ENCODE measurements at regions not wholly inside any gene's neighbourhood (a gene's known extent, or its start where the extent isn't known, plus 50 kb on each side); places are given as distances from the start of the nearest gene placed in this dataset.

- H3K27me3 ChIP-seq (ENCODE audit: control insufficient read depth in 2 of 2, insufficient read depth in 1 of 2, low read length in 1 of 2): no peaks in the 10 kb centered on the region
- 96% methylated on average over 9 of the region's 9 CpGs for WGBS
- DNase-seq (ENCODE audit: low read depth in 6 of 9, low spot score in 9 of 9): no peak
These were observed 71.5 kb upstream of the CTDP1 start for GRCh38 chr18:79608069-79608468.

DNA sequence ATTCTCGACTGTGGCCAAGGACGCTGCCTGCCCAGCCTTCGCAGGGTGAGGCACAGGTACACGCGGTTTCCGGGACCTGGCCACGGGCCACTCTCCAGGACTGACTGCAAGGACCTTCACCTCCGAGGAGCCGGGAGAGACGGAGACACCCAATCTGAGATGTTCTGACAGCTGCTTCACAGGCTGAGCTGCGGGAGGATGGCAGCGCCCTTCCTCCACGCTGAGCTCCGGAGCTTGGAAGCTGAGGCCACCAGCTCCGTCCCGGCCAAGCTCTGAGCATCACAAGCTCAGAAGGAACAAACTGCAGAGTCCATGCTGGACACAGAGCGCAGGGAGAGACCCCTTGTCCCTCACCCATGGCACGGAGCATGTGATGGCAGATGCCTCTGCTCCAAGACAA, 71.1 kb upstream of the CTDP1 start:
- H3K4me1 ChIP-seq (ENCODE audit: control insufficient read depth in 2 of 2, insufficient read depth in 2 of 2, low read length in 2 of 2): peaks cover 0 to 4% of the 10 kb centered on the region in 2 donors

More at GRCh38 chr18:79608069-79608468, 71.5 kb upstream of the CTDP1 start:
- Histone ChIP-seq H3K36me3 (ENCODE audit: control insufficient read depth in 2 of 2, insufficient read depth in 2 of 2, low read length in 1 of 2) (no peaks in the 10 kb centered on the region), H3K4me3 (ENCODE audit: low read length in 2 of 2) (no peak overlapping the region), H3K4me1 (ENCODE audit: control insufficient read depth in 2 of 2, insufficient read depth in 2 of 2, low read length in 2 of 2) (peaks cover 0 to 4% of the 10 kb centered on the region in 2 donors), H3K9me3 (ENCODE audit: control insufficient read depth in 2 of 2, insufficient read depth in 1 of 2, low read length in 1 of 2) (peaks cover 0 to 1% of the 10 kb centered on the region in 2 donors), H3K27ac (ENCODE audit: low read depth in 1 of 2, low read length in 1 of 2) (no peak overlapping the region)

DNA sequence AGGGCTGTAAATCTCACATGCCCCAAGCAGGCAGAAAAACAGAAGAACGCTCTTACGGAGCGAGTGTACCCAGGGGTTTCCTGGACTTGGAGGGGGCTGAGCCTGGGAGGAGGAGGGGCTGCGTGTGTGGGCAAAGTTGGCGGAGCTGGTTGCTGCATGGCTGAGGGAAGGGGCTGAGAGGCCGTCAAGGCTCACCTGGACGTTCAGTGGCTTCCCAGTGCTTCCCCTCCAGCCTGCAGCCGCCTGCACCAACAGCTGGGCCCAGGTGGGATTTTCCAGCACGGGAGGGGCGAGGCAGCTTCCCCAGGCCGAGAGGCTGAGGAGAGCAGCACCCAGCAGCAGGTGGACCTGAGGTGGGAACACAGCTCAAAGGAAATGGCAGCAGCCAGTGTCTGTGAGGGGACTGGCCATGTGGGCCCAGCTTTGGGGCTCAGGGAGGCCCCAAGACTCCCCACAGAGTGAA, 70.6 kb upstream of the CTDP1 start:
- H3K4me3 ChIP-seq (ENCODE audit: low read length in 2 of 2): no peak overlapping the region
- no peaks in the 10 kb centered on the region for H3K27me3 ChIP-seq (ENCODE audit: control insufficient read depth in 2 of 2, insufficient read depth in 1 of 2, low read length in 1 of 2)
- DNase-seq (ENCODE audit: low read depth in 6 of 9, low spot score in 9 of 9): no peak
- 25% methylated on average over 11 of the region's 11 CpGs for WGBS
- no peak overlapping the region for H3K27ac ChIP-seq (ENCODE audit: low read depth in 1 of 2, low read length in 1 of 2)
- peaks cover 0 to 1% of the 10 kb centered on the region in 2 donors for H3K9me3 ChIP-seq (ENCODE audit: control insufficient read depth in 2 of 2, insufficient read depth in 1 of 2, low read length in 1 of 2)
- no peaks in the 10 kb centered on the region for H3K36me3 ChIP-seq (ENCODE audit: control insufficient read depth in 2 of 2, insufficient read depth in 2 of 2, low read length in 1 of 2)
- peaks cover 0 to 4% of the 10 kb centered on the region in 2 donors for H3K4me1 ChIP-seq (ENCODE audit: control insufficient read depth in 2 of 2, insufficient read depth in 2 of 2, low read length in 2 of 2)

More for the DNA sequence above, 71.1 kb upstream of the CTDP1 start:
- no peak overlapping the region for H3K27ac ChIP-seq (ENCODE audit: low read depth in 1 of 2, low read length in 1 of 2)
- peaks cover 0 to 1% of the 10 kb centered on the region in 2 donors for H3K9me3 ChIP-seq (ENCODE audit: control insufficient read depth in 2 of 2, insufficient read depth in 1 of 2, low read length in 1 of 2)
- no peaks in the 10 kb centered on the region for H3K36me3 ChIP-seq (ENCODE audit: control insufficient read depth in 2 of 2, insufficient read depth in 2 of 2, low read length in 1 of 2)
- DNase-seq (ENCODE audit: low read depth in 6 of 9, low spot score in 9 of 9): no peak
- no peaks in the 10 kb centered on the region for H3K27me3 ChIP-seq (ENCODE audit: control insufficient read depth in 2 of 2, insufficient read depth in 1 of 2, low read length in 1 of 2)
- WGBS: 89% methylated on average over 18 of the region's 18 CpGs
- H3K4me3 ChIP-seq (ENCODE audit: low read length in 2 of 2): no peak overlapping the region

- no peaks in the 10 kb centered on the region for H3K36me3 ChIP-seq (ENCODE audit: control insufficient read depth in 2 of 2, insufficient read depth in 2 of 2, low read length in 1 of 2)
- DNase-seq (ENCODE audit: low read depth in 6 of 9, low spot score in 9 of 9): no peak
- H3K27ac ChIP-seq (ENCODE audit: low read depth in 1 of 2, low read length in 1 of 2): no peak overlapping the region
- peaks cover 0 to 4% of the 10 kb centered on the region in 2 donors for H3K4me1 ChIP-seq (ENCODE audit: control insufficient read depth in 2 of 2, insufficient read depth in 2 of 2, low read length in 2 of 2)
- peaks cover 0 to 1% of the 10 kb centered on the region in 2 donors for H3K9me3 ChIP-seq (ENCODE audit: control insufficient read depth in 2 of 2, insufficient read depth in 1 of 2, low read length in 1 of 2)
- H3K4me3 ChIP-seq (ENCODE audit: low read length in 2 of 2): no peak overlapping the region
- WGBS: 93% methylated on average over 16 of the region's 16 CpGs
- no peaks in the 10 kb centered on the region for H3K27me3 ChIP-seq (ENCODE audit: control insufficient read depth in 2 of 2, insufficient read depth in 1 of 2, low read length in 1 of 2)
These were observed 69.7 kb upstream of the CTDP1 start for GRCh38 chr18:79609841-79610281.

GRCh38 chr18:79610461-79611039, 69.1 kb upstream of the CTDP1 start:
- Histone ChIP-seq H3K4me1 (ENCODE audit: control insufficient read depth in 2 of 2, insufficient read depth in 2 of 2, low read length in 2 of 2) (peaks cover 0 to 4% of the 10 kb centered on the region in 2 donors), H3K27me3 (ENCODE audit: control insufficient read depth in 2 of 2, insufficient read depth in 1 of 2, low read length in 1 of 2) (peaks cover 0 to under 1% of the 10 kb centered on the region in 2 donors), H3K36me3 (ENCODE audit: control insufficient read depth in 2 of 2, insufficient read depth in 2 of 2, low read length in 1 of 2) (no peaks in the 10 kb centered on the region), H3K27ac (ENCODE audit: low read depth in 1 of 2, low read length in 1 of 2) (no peak overlapping the region), H3K9me3 (ENCODE audit: control insufficient read depth in 2 of 2, insufficient read depth in 1 of 2, low read length in 1 of 2) (no peaks in the 10 kb centered on the region), H3K4me3 (ENCODE audit: low read length in 2 of 2) (no peak overlapping the region)
- DNase-seq (ENCODE audit: low read depth in 6 of 9, low spot score in 9 of 9): no peak
- WGBS: 95% methylated on average over 23 of the region's 23 CpGs

GRCh38 chr18:79611040-79611681, 68.4 kb upstream of the CTDP1 start:
- DNase-seq (ENCODE audit: low read depth in 6 of 9, low spot score in 9 of 9): no peak
- WGBS: 96% methylated on average over 20 of the region's 20 CpGs

DNA sequence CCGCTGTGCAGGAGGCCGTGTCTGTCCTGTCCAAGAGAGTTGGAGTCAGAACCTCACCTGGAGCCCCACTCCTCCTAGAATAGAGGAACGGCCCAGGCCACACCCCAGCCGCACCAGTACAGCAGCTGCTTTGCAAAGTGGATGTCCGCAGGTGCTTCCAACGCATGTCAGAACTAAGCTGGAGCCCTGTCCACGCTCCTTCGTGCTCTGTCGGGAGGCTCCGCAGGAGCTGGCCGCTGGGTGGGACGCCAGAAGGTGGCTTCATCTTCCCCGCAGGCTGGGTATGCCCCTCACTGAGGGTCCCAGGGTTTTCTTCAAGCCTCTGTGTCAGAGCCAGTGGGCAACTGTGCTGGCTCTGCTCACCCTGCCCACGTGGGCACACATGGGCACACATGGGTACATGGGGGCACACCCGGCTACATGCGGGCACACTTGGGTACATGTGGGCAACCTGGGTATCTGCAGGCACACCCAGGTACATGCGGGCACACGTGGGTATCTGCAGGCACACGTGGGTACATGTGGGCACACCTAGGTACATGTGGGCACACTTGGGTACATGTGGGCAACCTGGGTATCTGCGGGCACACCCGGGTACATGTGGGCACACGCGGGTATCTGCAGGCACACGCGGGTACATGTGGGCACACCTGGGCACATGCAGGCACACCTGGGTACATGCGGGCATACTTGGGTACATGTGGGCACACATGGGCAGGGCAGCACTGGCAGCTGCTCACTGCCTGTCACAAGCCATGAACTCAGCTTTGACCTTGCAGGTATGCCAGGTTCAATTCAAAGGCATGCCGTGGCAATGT, 67.1 kb upstream of the CTDP1 start:
- H3K27ac ChIP-seq (ENCODE audit: low read depth in 1 of 2, low read length in 1 of 2): no peak overlapping the region
- peaks cover 0 to 2% of the 10 kb centered on the region in 2 donors for H3K9me3 ChIP-seq (ENCODE audit: control insufficient read depth in 2 of 2, insufficient read depth in 1 of 2, low read length in 1 of 2)
- no peak for DNase-seq (ENCODE audit: low read depth in 6 of 9, low spot score in 9 of 9)
- H3K4me3 ChIP-seq (ENCODE audit: low read length in 2 of 2): no peak overlapping the region
- WGBS: 96% methylated on average over 27 of the region's 27 CpGs
- no peaks in the 10 kb centered on the region for H3K36me3 ChIP-seq (ENCODE audit: control insufficient read depth in 2 of 2, insufficient read depth in 2 of 2, low read length in 1 of 2)
- peaks cover 0 to 4% of the 10 kb centered on the region in 2 donors for H3K4me1 ChIP-seq (ENCODE audit: control insufficient read depth in 2 of 2, insufficient read depth in 2 of 2, low read length in 2 of 2)
- H3K27me3 ChIP-seq (ENCODE audit: control insufficient read depth in 2 of 2, insufficient read depth in 1 of 2, low read length in 1 of 2): peaks cover 3 to 10% of the 10 kb centered on the region in 2 donors

More at GRCh38 chr18:79611040-79611681, 68.4 kb upstream of the CTDP1 start:
- Histone ChIP-seq H3K36me3 (ENCODE audit: control insufficient read depth in 2 of 2, insufficient read depth in 2 of 2, low read length in 1 of 2) (no peaks in the 10 kb centered on the region), H3K27ac (ENCODE audit: low read depth in 1 of 2, low read length in 1 of 2) (no peak overlapping the region), H3K4me1 (ENCODE audit: control insufficient read depth in 2 of 2, insufficient read depth in 2 of 2, low read length in 2 of 2) (peaks cover 0 to 4% of the 10 kb centered on the region in 2 donors), H3K27me3 (ENCODE audit: control insufficient read depth in 2 of 2, insufficient read depth in 1 of 2, low read length in 1 of 2) (peaks cover 0 to 2% of the 10 kb centered on the region in 2 donors), H3K4me3 (ENCODE audit: low read length in 2 of 2) (no peak overlapping the region), H3K9me3 (ENCODE audit: control insufficient read depth in 2 of 2, insufficient read depth in 1 of 2, low read length in 1 of 2) (no peaks in the 10 kb centered on the region)

DNA sequence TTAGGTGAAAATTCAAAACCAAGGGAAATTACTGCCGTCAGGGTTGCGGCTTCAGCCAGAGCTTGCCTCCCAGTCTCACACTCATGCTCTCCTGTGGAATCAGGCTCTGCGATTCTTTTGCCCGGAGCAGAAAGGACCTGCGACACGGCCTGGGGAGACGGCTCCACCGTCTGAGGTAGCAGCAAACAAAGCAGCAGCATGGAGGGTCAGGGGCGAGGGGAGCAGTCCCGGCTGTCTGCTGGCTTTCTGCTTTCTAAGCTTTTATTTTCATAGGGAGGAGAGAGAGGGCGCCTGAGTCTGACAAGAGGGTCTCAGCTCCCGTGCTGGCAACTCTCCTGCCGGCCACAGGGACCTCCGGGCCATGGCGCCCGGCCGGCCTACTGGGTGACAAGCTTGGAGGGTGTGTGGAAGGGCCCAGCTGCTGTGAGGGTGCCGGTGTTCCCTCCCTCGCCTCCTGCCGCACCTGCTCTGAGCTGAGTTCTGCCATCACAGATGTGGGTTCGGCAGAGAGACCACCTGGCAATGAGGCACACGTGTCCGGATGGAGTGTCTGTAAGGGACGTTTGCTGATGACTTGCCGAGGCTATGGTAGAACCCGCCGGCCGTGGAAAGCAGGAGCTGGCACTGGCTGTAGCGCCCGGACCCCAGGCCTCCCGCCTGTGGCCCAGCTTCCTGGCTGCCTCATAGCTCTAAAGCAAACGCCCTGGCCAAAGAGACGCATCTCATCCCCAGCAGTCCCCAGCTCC, 66.2 kb upstream of the CTDP1 start:
- H3K9me3 ChIP-seq (ENCODE audit: control insufficient read depth in 2 of 2, insufficient read depth in 1 of 2, low read length in 1 of 2): peaks cover 0 to 9% of the 10 kb centered on the region in 2 donors
- H3K4me3 ChIP-seq (ENCODE audit: low read length in 2 of 2): no peak overlapping the region
- DNase-seq (ENCODE audit: low read depth in 6 of 9, low spot score in 9 of 9): no peak
- peaks cover 3 to 14% of the 10 kb centered on the region in 2 donors for H3K27me3 ChIP-seq (ENCODE audit: control insufficient read depth in 2 of 2, insufficient read depth in 1 of 2, low read length in 1 of 2)
- H3K27ac ChIP-seq (ENCODE audit: low read depth in 1 of 2, low read length in 1 of 2): no peak overlapping the region
- H3K36me3 ChIP-seq (ENCODE audit: control insufficient read depth in 2 of 2, insufficient read depth in 2 of 2, low read length in 1 of 2): no peaks in the 10 kb centered on the region
- 93% methylated on average over 33 of the region's 33 CpGs for WGBS
- peaks cover 0 to 4% of the 10 kb centered on the region in 2 donors for H3K4me1 ChIP-seq (ENCODE audit: control insufficient read depth in 2 of 2, insufficient read depth in 2 of 2, low read length in 2 of 2)

Data from thymus (tissue), 11 donors.